SK-N-SH (cell line): ENCODE measurements at regions not wholly inside any gene's neighbourhood (a gene's known extent, or its start where the extent isn't known, plus 50 kb on each side); places are given as distances from the start of the nearest gene placed in this dataset.
"Not testable (repeated sequence)": the region's sequence is repeated elsewhere in the genome, so short reads cannot be mapped to it uniquely, and the experiment has no call there.

ENCODE experiments used
- CTCF ChIA-PET: fragments of 300-600, 350-600 bp; formaldehyde crosslinking; extraction: SDS; loops from one replicate; lab custom pipeline; 2021; lab: Yijun Ruan, JAX
- POLR2A ChIA-PET: fragments of 350-600 bp; sonication (Branson Sonifier 250); formaldehyde crosslinking; extraction: SDS; loops from one replicate; lab custom pipeline; 2020; ENCODE audit warnings: antibody characterized with exemption, inconsistent platforms; lab: Yijun Ruan, JAX
- DNase-seq: peaks from one replicate; pipeline ENCODE4 v3.0.0; 2012
- H2AFZ ChIP-seq: fragments of 200-600 bp; sonication (generic); 2 replicates; pipeline ENCODE4 v1.8.1; 2016; ENCODE audit warnings: antibody characterized with exemption, mild to moderate bottlenecking, low read depth
- H3F3A ChIP-seq: fragments of 200-600 bp; sonication (generic); replicated peaks from 2 replicates; pipeline ENCODE3; 2016; ENCODE audit warnings: antibody characterized with exemption, mild to moderate bottlenecking; ENCODE audit not compliant: insufficient read depth
- H3K27ac ChIP-seq, 2 experiments: fragments of 200-500 bp in 1 of 2; fragments of 200-600 bp in 1 of 2; sonication (Bioruptor generic) in 1 of 2; sonication (generic), shearing (Covaris generic) in 1 of 2; 2 replicates each; pipeline versions ENCODE4 v1.5.1 to v1.6.1; 2014 to 2016; ENCODE audit warnings: low read depth in 2 of 2, inconsistent platforms in 1 of 2, low read length in 1 of 2, mild to moderate bottlenecking in 1 of 2, mixed read lengths in 1 of 2
- H3K27me3 ChIP-seq: fragments of 200-600 bp; sonication (generic), shearing (Covaris generic); 2 replicates; pipeline ENCODE4 v1.6.1; 2016; ENCODE audit warnings: mixed run types; ENCODE audit not compliant: insufficient read depth
- H3K36me3 ChIP-seq, 2 experiments: fragments of 200-500 bp in 1 of 2; fragments of 200-600 bp in 1 of 2; sonication (Bioruptor generic) in 1 of 2; sonication (generic) in 1 of 2; replicated peaks in 1 of 2; 2 replicates each; pipeline versions ENCODE3 to v1.5.1; 2014 to 2016; ENCODE audit warnings: low read length in 1 of 2, mild to moderate bottlenecking in 1 of 2; ENCODE audit not compliant: insufficient read depth in 2 of 2, control insufficient read depth in 1 of 2
- H3K4me1 ChIP-seq, 2 experiments: fragments of 200-500 bp in 1 of 2; fragments of 200-600 bp in 1 of 2; sonication (Bioruptor generic) in 1 of 2; sonication (generic), shearing (Covaris generic) in 1 of 2; 2 replicates each; pipeline versions ENCODE4 v1.5.1 to v1.6.1; 2014 to 2016; ENCODE audit warnings: low read depth in 1 of 2, low read length in 1 of 2, mixed run types in 1 of 2; ENCODE audit not compliant: insufficient read depth in 2 of 2, control insufficient read depth in 1 of 2
- H3K4me2 ChIP-seq: fragments of 200-600 bp; sonication (generic), shearing (Covaris generic); 2 replicates; pipeline ENCODE4 v1.6.1; 2017; ENCODE audit warnings: mixed run types
- H3K4me3 ChIP-seq, 2 experiments: fragments of 200-500 bp in 1 of 2; fragments of 200-600 bp in 1 of 2; sonication (Bioruptor generic) in 1 of 2; sonication (generic), shearing (Covaris generic) in 1 of 2; 2 replicates each; pipeline versions ENCODE4 v1.5.1 to v1.8.1; 2014 to 2016; ENCODE audit warnings: low read depth in 2 of 2, inconsistent platforms in 1 of 2, low read length in 1 of 2, mild to moderate bottlenecking in 1 of 2, mixed read lengths in 1 of 2, moderate library complexity in 1 of 2
- H3K79me2 ChIP-seq: fragments of 200-600 bp; sonication (generic); 2 replicates; pipeline ENCODE4 v1.8.1; 2017; ENCODE audit warnings: mild to moderate bottlenecking; ENCODE audit not compliant: insufficient read depth
- H3K9ac ChIP-seq: fragments of 200-600 bp; sonication (generic); 2 replicates; pipeline ENCODE4 v1.6.1; 2017; ENCODE audit warnings: mixed run types
- H3K9me2 ChIP-seq: fragments of 200-600 bp; sonication (generic); 2 replicates; pipeline ENCODE4 v1.6.1; 2017; ENCODE audit warnings: mixed run types
- H3K9me3 ChIP-seq: fragments of 200-600 bp; sonication (generic); 2 replicates; pipeline ENCODE4 v1.6.1; 2017; ENCODE audit warnings: mixed run types, mild to moderate bottlenecking, moderate library complexity
- H4K20me1 ChIP-seq: fragments of 200-600 bp; sonication (generic); 2 replicates; pipeline ENCODE4 v1.6.1; 2017; ENCODE audit warnings: mild to moderate bottlenecking, mixed run types; ENCODE audit not compliant: insufficient read depth
- ELF1 ChIP-seq: IDR thresholded peaks from 2 replicates; pipeline ENCODE4 v1.4.0; 2012
- EZH2phosphoT487 ChIP-seq: fragments of 200-600 bp; sonication (generic); IDR thresholded peaks from 2 replicates; pipeline ENCODE4 v1.6.1; 2017; ENCODE audit warnings: low read depth, mixed run types, mild to moderate bottlenecking, antibody characterized with exemption, moderate library complexity, borderline replicate concordance
- FOSL2 ChIP-seq: IDR thresholded peaks from 2 replicates; pipeline ENCODE4 v1.4.0; 2012; ENCODE audit warnings: low read depth, mild to moderate bottlenecking, moderate library complexity, borderline replicate concordance
- FOXJ3 ChIP-seq: sonication (generic); formaldehyde crosslinking; IDR thresholded peaks from 2 replicates; pipeline ENCODE4 v1.5.1; 2020; ENCODE audit warnings: mild to moderate bottlenecking, missing genetic modification reagents
- IRF3 ChIP-seq: fragments of 150-350 bp; IDR thresholded peaks from 2 replicates; pipeline ENCODE4 v1.6.1; 2016; ENCODE audit warnings: mild to moderate bottlenecking, low read depth, low read length
- JUND ChIP-seq: IDR thresholded peaks from 2 replicates; pipeline ENCODE4 v1.4.0; 2012
- MAX ChIP-seq: IDR thresholded peaks from 2 replicates; pipeline ENCODE4 v1.4.0; 2012; ENCODE audit warnings: low read depth
- MEF2A ChIP-seq: IDR thresholded peaks from 2 replicates; pipeline ENCODE4 v1.4.0; 2012; ENCODE audit warnings: low read depth, borderline replicate concordance
- MXI1 ChIP-seq: IDR thresholded peaks from 2 replicates; pipeline ENCODE4 v1.6.1; 2012; ENCODE audit warnings: mild to moderate bottlenecking, low read depth, low read length, improper control_type of control experiment
- RFX5 ChIP-seq: IDR thresholded peaks from 2 replicates; pipeline ENCODE4 v1.6.1; 2012; ENCODE audit warnings: mild to moderate bottlenecking, improper control_type of control experiment, low read length
- RXRA ChIP-seq: IDR thresholded peaks from 2 replicates; pipeline ENCODE4 v1.4.0; 2012; ENCODE audit warnings: low read depth, mild to moderate bottlenecking, borderline replicate concordance
- TEAD4 ChIP-seq: IDR thresholded peaks from 2 replicates; pipeline ENCODE4 v1.4.0; 2012; ENCODE audit warnings: mild to moderate bottlenecking, borderline replicate concordance; ENCODE audit not compliant: insufficient read depth
- WGBS: methylation state at CpG from one replicate; pipeline ENCODE4 v1.1.6; 2017; ENCODE audit warnings: low lambda C conversion rate; 5-methylcytosine and 5-hydroxymethylcytosine counted together
- TF ChIP-seq, protein P1 (sequence below): fragments of 200-600 bp; sonication (generic); IDR thresholded peaks from 2 replicates; pipeline ENCODE4 v1.6.1; 2017; ENCODE audit warnings: antibody characterized with exemption, mild to moderate bottlenecking, moderate library complexity

- ChIA-PET CTCF (no interaction called here), POLR2A (no interaction called here)
- Histone ChIP-seq H3F3A (no peaks in the 10 kb centered on the region), H2AFZ (no peak overlapping the region), H3K27ac (no peak overlapping the region), H3K4me3 (no peak overlapping the region), H3K36me3 (no peaks in the 10 kb centered on the region), H3K79me2 (no peaks in the 10 kb centered on the region), H3K9me2 (no peaks in the 10 kb centered on the region), H4K20me1 (no peaks in the 10 kb centered on the region), H3K9me3 (no peaks in the 10 kb centered on the region), H3K4me2 (no peak overlapping the region), H3K9ac (no peak overlapping the region), H3K27me3 (no peaks in the 10 kb centered on the region), H3K4me1 (no peaks in the 10 kb centered on the region)
- DNase-seq: no peak
- TF ChIP-seq, protein P1, sequence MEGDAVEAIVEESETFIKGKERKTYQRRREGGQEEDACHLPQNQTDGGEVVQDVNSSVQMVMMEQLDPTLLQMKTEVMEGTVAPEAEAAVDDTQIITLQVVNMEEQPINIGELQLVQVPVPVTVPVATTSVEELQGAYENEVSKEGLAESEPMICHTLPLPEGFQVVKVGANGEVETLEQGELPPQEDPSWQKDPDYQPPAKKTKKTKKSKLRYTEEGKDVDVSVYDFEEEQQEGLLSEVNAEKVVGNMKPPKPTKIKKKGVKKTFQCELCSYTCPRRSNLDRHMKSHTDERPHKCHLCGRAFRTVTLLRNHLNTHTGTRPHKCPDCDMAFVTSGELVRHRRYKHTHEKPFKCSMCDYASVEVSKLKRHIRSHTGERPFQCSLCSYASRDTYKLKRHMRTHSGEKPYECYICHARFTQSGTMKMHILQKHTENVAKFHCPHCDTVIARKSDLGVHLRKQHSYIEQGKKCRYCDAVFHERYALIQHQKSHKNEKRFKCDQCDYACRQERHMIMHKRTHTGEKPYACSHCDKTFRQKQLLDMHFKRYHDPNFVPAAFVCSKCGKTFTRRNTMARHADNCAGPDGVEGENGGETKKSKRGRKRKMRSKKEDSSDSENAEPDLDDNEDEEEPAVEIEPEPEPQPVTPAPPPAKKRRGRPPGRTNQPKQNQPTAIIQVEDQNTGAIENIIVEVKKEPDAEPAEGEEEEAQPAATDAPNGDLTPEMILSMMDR: no peak
- TF ChIP-seq IRF3 (no peak), MXI1 (no peak), FOXJ3 (CRISPR knock-in tag) (no peak), RFX5 (no peak), JUND (no peak), MAX (no peak), RXRA (no peak), EZH2phosphoT487 (no peak), ELF1 (no peak), MEF2A (no peak), FOSL2 (no peak), TEAD4 (no peak)
- WGBS: under 1% methylated on average over 5 of the region's 5 CpGs
Measured at GRCh38 chr2:90079374-90079773, 1387.9 kb downstream of the RPIA start.

DNA sequence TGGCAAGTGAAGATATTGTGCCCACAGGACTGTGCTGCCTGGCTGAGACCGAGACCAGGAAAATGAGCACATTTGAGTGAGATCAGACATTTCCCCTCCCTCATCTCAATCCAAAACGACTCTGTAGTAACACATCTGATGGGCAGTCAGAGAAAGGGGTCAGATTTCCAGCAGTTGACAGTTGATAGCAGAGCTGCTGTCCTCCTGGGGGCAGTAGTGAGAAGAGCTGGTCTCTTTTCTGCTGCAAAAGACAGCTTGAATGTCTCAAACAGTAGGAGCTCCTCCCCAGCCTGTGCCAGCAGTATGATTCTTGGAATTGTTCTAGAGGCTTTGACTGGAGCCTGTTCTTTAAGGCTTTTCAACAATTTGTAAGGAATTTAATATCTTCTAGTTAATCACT is 1396.3 kb downstream of the RPIA start:
- DNase-seq: not testable (repeated sequence)
- 0% methylated on average over 2 of the region's 2 CpGs for WGBS

DNA sequence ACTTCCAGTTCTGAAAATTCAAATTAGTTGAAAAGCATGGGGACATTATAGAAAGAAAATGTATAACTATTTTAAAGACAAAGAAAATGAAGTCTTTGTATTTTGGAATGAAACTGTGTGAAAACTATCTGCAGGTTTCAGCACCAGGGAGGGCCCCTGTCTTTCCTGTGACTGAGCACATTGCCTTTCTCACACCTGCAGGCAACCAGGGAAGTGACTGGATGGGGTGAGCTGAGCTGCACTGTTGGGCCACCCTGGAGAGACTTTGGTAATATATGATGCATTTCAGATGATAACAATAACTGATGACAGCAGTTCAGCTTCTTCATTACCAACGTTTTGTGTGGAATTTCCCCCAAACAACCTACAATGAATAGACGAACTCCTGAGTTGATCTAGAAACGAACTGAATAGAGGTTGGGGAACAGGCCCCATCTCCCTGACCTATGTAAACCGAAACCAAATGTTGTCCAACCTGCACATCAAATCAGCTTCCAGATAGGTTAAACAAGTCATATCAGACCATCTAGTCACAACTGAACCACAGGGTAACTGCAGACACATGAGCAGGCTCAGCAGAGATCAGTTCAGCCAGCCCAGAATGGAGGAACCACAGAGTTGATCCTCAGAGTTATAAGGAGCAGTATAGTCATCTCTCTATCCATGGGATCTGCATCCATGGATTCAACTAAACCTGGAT is 1402.2 kb downstream of the RPIA start:
- CTCF ChIA-PET, POLR2A ChIA-PET: not testable (repeated sequence)
- 0% methylated on average over 2 of the region's 4 CpGs for WGBS

More for the DNA sequence above, 1396.3 kb downstream of the RPIA start:
- H3F3A ChIP-seq, H3K9ac ChIP-seq, H4K20me1 ChIP-seq, H3K4me3 ChIP-seq, H3K9me2 ChIP-seq, H3K79me2 ChIP-seq, H3K36me3 ChIP-seq, CTCF ChIA-PET, H3K4me2 ChIP-seq, H3K4me1 ChIP-seq, H3K27ac ChIP-seq, H2AFZ ChIP-seq, POLR2A ChIA-PET, H3K9me3 ChIP-seq: not testable (repeated sequence)
- TF ChIP-seq, protein P1: peak; percentile 48
- TF ChIP-seq, all 33 proteins: peak for 1; not testable (repeated sequence) for 32
- H3K27me3 ChIP-seq: not testable (repeated sequence)

More for the DNA sequence above, 1402.2 kb downstream of the RPIA start:
- not testable (repeated sequence) for H3K9me3 ChIP-seq, H2AFZ ChIP-seq, H4K20me1 ChIP-seq, H3K9ac ChIP-seq, H3K4me3 ChIP-seq, DNase-seq, H3K4me2 ChIP-seq, H3K79me2 ChIP-seq, H3K4me1 ChIP-seq, H3K36me3 ChIP-seq, H3K27me3 ChIP-seq, H3K27ac ChIP-seq, H3K9me2 ChIP-seq, H3F3A ChIP-seq
